ENCODE measurements at regions not wholly inside any gene's neighbourhood (a gene's known extent, or its start where the extent isn't known, plus 50 kb on each side); places are given as distances from the start of the nearest gene placed in this dataset.
"Not testable (repeated sequence)": the region's sequence is repeated elsewhere in the genome, so short reads cannot be mapped to it uniquely, and the experiment has no call there.

DNA sequence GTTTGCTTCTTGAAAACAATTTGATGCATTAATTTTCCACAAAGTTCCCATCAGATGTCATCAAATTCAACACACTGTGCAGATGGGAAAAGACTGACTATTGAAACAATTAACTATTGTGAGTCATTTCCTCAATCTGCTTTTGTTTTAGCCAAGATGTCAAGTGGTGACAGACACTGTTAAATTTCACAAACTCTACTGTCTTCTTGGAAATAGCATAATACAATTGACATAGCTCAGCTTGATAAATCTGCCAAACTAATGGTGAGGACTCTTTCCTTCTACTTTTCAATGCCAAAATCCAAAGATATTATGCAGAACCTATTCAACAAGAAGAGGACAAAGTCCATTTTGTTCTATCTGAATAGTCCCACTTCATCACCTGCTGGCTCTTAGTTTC lies 242.3 kb downstream of the CAAP1 start:
- intact Hi-C loops (cut with micrococcal nuclease) = no loop called here
- Mint-ChIP-seq H3K27me3 (ENCODE audit: low read depth) (no peaks in the 10 kb centered on the region), H3K4me1 (ENCODE audit: low read depth) (no peaks in the 10 kb centered on the region), H3K9me3 (no peaks in the 10 kb centered on the region), H3K36me3 (ENCODE audit: low read depth) (no peaks in the 10 kb centered on the region), H3K27ac (no peak overlapping the region), H3K4me3 (ENCODE audit: low read depth) (no peak overlapping the region)
- DNase-seq (ENCODE audit: low spot score) = no peak

DNA sequence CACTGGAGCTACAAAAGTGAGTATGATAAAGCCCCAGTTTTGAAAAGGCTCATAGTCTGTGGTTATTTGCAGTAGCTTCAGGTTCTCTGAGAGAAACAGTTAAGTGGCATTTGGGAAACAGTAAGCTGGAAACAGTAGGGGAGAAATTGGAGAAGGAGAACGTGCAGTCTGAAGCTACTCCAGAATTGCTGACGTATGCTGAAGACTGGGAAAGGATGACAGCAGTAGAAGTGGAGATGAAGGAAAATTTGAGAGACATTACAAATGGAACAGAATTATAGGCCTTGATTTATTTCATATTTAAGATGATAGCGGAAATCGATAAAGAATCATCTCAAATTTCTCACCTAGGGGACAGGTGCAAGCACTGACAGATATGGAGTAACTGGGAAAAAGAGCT lies 248.8 kb downstream of the CAAP1 start:
- Mint-ChIP-seq H3K27me3 (ENCODE audit: low read depth) (no peaks in the 10 kb centered on the region), H3K4me1 (ENCODE audit: low read depth) (no peaks in the 10 kb centered on the region), H3K4me3 (ENCODE audit: low read depth) (no peak overlapping the region), H3K9me3 (no peaks in the 10 kb centered on the region), H3K36me3 (ENCODE audit: low read depth) (no peaks in the 10 kb centered on the region), H3K27ac (no peak overlapping the region)
- intact Hi-C loops (cut with micrococcal nuclease) = no loop called here
- no peak for DNase-seq (ENCODE audit: low spot score)

DNA sequence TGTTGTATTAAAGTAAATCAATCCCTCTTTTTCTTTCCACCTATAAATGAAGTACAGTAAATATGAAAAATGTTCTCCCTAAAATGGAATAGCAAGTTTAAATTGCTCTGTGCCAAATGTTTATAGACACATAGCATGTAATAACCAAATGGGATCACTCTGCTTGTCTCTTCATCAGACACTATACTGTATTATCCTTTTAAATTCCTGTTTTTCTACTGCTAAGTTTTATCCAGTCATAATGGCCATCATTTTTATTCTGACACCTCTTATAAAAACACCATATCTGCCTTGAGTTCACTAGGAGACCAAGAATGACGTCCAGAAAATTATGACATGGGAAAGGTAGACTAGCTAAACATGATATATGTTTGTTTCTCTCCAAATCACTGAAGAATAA lies 252.8 kb downstream of the CAAP1 start:
- Mint-ChIP-seq H3K36me3 (ENCODE audit: low read depth) (no peaks in the 10 kb centered on the region), H3K4me1 (ENCODE audit: low read depth) (no peaks in the 10 kb centered on the region)

DNA sequence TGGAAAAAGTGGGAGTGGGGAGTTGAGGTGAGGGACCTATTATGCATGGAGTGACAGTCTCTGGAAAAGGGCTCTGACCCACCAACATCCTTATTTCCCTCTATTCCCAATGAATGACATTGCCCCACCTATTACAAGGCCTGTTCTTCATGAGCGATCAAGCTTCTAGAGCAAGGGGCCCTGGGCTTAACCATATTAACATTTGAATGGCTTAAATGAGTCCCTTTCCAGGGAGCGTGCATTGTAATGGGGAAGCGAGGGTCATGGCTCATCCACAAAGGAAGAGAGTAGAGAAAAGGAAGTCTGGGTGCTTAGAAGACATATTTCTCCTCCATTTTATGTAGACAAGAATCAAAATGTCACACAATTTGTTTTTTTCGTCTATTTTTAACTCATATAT lies 255.5 kb downstream of the CAAP1 start:
- H3K36me3 Mint-ChIP-seq (ENCODE audit: low read depth) = no peaks in the 10 kb centered on the region
- no peaks in the 10 kb centered on the region for H3K27me3 Mint-ChIP-seq (ENCODE audit: low read depth)
- no peaks in the 10 kb centered on the region for H3K4me1 Mint-ChIP-seq (ENCODE audit: low read depth)
- no peaks in the 10 kb centered on the region for H3K9me3 Mint-ChIP-seq
- H3K4me3 Mint-ChIP-seq (ENCODE audit: low read depth) = no peak overlapping the region
- intact Hi-C loops (cut with micrococcal nuclease) = no loop called here
- H3K27ac Mint-ChIP-seq = no peak overlapping the region
- no peak for DNase-seq (ENCODE audit: low spot score)

More for the DNA sequence above, 252.8 kb downstream of the CAAP1 start:
- H3K27me3 Mint-ChIP-seq (ENCODE audit: low read depth) = no peaks in the 10 kb centered on the region
- no peak for DNase-seq (ENCODE audit: low spot score)
- no peak overlapping the region for H3K27ac Mint-ChIP-seq
- H3K9me3 Mint-ChIP-seq = no peaks in the 10 kb centered on the region
- H3K4me3 Mint-ChIP-seq (ENCODE audit: low read depth) = no peak overlapping the region
- intact Hi-C loops (cut with micrococcal nuclease) = no loop called here

DNA sequence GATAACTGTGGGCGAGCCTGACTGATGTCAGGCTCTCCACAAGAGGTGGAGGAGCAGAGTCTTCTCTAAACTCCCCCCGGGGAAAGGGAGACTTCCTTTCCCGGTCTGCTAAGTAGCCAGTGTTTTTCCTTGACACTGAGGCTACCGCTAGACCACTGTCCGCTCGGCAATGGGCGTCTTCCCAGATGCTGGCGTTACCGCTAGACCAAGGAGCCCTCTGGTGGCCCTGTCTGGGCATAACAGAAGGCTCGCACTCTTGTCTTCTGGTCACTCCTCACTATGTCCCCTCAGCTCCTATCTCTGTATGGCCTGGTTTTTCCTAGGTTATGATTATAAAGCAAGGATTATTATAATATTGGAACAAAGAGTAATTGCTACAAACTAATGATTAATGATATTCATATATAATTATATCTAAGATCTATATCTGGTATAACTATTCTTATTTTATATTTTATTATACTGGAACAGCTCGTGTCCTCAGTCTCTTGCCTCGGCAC lies 278.7 kb downstream of the CAAP1 start:
- intact Hi-C loops (cut with micrococcal nuclease); DNase-seq (ENCODE audit: low spot score): not testable (repeated sequence)

DNA sequence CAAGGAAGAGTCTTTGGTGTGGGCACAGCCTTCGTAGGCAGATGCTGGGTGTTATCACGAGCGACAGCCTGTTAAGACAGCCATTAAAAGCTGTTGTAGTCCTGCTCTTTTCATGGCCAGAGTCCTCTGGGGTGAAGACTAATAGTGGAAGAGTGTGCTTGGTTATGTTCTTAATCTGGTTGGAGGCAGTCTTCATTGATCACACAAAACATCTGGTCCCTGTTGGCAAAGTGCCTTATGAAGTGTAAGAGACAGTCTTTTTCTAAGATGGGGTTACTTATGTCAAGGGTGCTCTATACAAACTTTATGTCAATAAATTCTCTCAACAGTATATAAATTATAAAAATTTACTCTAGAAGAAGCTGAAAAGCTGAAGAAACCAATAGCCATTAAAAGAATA lies 280.4 kb downstream of the CAAP1 start:
- H3K36me3 Mint-ChIP-seq (ENCODE audit: low read depth) = no peaks in the 10 kb centered on the region
- H3K27ac Mint-ChIP-seq = no peak overlapping the region
- no peaks in the 10 kb centered on the region for H3K4me1 Mint-ChIP-seq (ENCODE audit: low read depth)
- H3K27me3 Mint-ChIP-seq (ENCODE audit: low read depth) = no peaks in the 10 kb centered on the region
- no peaks in the 10 kb centered on the region for H3K9me3 Mint-ChIP-seq
- no peak overlapping the region for H3K4me3 Mint-ChIP-seq (ENCODE audit: low read depth)
- intact Hi-C loops (cut with micrococcal nuclease) = no loop called here
- no peak for DNase-seq (ENCODE audit: low spot score)

More for the DNA sequence above, 278.7 kb downstream of the CAAP1 start:
- H3K4me3 Mint-ChIP-seq (ENCODE audit: low read depth); H3K36me3 Mint-ChIP-seq (ENCODE audit: low read depth); H3K27ac Mint-ChIP-seq; H3K4me1 Mint-ChIP-seq (ENCODE audit: low read depth); H3K9me3 Mint-ChIP-seq; H3K27me3 Mint-ChIP-seq (ENCODE audit: low read depth): not testable (repeated sequence)

DNA sequence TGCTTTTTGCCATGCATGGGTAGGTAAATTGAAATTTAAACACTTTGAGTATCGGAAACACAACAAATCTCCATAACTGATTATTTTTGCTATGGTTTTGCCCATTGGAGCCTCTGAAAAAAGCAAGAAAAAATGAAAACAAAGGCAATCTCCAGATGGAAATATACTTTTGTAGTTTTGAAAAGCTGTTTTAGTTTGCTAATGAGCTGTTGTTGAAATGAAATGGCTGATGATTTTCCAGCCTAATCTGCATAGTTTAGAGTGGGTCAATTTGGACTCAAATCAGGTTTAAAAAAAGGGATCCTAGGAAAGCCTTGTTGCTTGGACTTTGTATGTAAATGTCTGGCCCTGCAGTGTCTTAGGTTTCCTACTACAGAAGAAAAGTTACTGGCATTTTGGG lies 285.8 kb downstream of the CAAP1 start:
- Mint-ChIP-seq H3K36me3 (ENCODE audit: low read depth) (no peaks in the 10 kb centered on the region), H3K4me1 (ENCODE audit: low read depth) (no peaks in the 10 kb centered on the region), H3K4me3 (ENCODE audit: low read depth) (no peak overlapping the region), H3K9me3 (no peaks in the 10 kb centered on the region), H3K27ac (no peak overlapping the region), H3K27me3 (ENCODE audit: low read depth) (no peaks in the 10 kb centered on the region)
- no peak for DNase-seq (ENCODE audit: low spot score)
- intact Hi-C loops (cut with micrococcal nuclease) = no loop called here

DNA sequence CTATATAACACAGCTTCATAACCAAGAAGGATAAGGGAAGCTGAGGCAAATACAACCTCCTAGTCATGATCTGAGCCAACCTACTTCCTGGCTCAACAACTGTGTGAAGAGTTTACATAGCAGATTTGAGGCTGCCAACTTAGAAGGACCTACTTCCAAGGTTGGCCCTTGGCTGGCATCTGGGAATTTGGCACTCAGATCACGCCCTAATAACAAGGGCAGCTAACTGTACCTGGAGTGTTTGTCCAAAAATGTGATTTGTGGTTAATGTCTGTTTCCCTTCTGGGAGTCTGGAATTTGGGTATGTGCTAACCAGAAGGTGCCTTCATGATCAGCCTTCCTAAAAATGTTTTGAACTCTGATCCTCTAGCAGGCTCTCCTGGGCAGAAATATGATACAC lies 287.2 kb downstream of the CAAP1 start:
- Mint-ChIP-seq H3K4me3 (ENCODE audit: low read depth) (no peak overlapping the region), H3K27ac (no peak overlapping the region)

DNA sequence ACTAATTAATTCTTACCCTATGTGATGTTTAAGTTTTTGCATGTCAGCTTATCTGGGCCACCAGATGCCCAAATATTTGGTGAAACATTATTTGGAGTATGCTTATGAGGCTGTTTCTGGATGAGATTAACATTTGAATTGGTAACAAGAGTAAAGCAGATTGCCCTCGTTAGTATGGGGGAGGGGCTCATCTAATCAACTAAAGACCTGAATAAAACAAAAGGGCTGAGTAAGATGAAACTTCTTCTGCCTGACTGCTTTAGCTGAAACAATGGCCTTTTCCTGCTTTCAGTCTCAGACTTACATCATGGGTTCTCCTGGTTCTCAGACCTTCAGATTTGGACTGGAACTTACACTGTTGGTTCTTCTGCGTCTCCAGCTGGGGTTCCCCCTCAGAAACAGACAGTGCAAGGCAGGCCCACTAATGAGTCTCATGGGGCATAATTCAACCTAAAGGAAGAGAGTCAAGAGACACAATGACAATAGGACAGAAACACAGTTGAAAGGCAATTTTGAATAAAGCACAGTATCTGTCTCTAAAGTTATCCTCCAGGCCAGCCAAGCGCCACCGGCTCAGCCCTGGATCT lies 288.4 kb downstream of the CAAP1 start:
- no peak overlapping the region for H3K4me3 Mint-ChIP-seq (ENCODE audit: low read depth)
- no peak for DNase-seq (ENCODE audit: low spot score)
- no peak overlapping the region for H3K27ac Mint-ChIP-seq
- peaks cover 12% of the 10 kb centered on the region for H3K9me3 Mint-ChIP-seq
- intact Hi-C loops (cut with micrococcal nuclease) = no loop called here
- no peaks in the 10 kb centered on the region for H3K36me3 Mint-ChIP-seq (ENCODE audit: low read depth)
- H3K27me3 Mint-ChIP-seq (ENCODE audit: low read depth) = no peaks in the 10 kb centered on the region
- no peaks in the 10 kb centered on the region for H3K4me1 Mint-ChIP-seq (ENCODE audit: low read depth)

More for the DNA sequence above, 287.2 kb downstream of the CAAP1 start:
- no peaks in the 10 kb centered on the region for H3K36me3 Mint-ChIP-seq (ENCODE audit: low read depth)
- DNase-seq (ENCODE audit: low spot score) = no peak
- no peaks in the 10 kb centered on the region for H3K4me1 Mint-ChIP-seq (ENCODE audit: low read depth)
- peaks cover 8% of the 10 kb centered on the region for H3K9me3 Mint-ChIP-seq
- no peaks in the 10 kb centered on the region for H3K27me3 Mint-ChIP-seq (ENCODE audit: low read depth)
- intact Hi-C loops (cut with micrococcal nuclease) = no loop called here

DNA sequence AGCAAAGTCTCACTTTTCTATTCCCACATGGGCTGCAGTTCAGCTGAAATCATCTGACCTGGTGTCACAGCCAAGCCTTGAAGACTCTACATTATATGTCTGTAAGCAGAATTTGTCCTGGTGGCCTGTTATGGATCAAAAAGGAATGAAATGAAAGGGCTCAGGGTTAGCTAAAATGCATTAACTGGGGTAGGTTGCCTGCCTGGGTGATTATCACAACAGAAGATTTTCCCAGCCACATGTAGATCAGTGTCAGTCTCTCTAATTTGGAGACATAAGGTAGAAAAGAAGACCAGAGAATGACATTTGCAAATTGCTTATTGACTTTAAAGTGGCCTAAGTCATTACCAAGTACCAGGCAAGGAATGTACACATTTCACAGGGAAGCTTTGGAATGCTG lies 289.0 kb downstream of the CAAP1 start:
- no peaks in the 10 kb centered on the region for H3K27me3 Mint-ChIP-seq (ENCODE audit: low read depth)
- H3K27ac Mint-ChIP-seq = no peak overlapping the region
- no peaks in the 10 kb centered on the region for H3K4me1 Mint-ChIP-seq (ENCODE audit: low read depth)
- DNase-seq (ENCODE audit: low spot score) = no peak
- H3K9me3 Mint-ChIP-seq = peaks cover 12% of the 10 kb centered on the region
- intact Hi-C loops (cut with micrococcal nuclease) = no loop called here
- no peak overlapping the region for H3K4me3 Mint-ChIP-seq (ENCODE audit: low read depth)
- H3K36me3 Mint-ChIP-seq (ENCODE audit: low read depth) = no peaks in the 10 kb centered on the region

DNA sequence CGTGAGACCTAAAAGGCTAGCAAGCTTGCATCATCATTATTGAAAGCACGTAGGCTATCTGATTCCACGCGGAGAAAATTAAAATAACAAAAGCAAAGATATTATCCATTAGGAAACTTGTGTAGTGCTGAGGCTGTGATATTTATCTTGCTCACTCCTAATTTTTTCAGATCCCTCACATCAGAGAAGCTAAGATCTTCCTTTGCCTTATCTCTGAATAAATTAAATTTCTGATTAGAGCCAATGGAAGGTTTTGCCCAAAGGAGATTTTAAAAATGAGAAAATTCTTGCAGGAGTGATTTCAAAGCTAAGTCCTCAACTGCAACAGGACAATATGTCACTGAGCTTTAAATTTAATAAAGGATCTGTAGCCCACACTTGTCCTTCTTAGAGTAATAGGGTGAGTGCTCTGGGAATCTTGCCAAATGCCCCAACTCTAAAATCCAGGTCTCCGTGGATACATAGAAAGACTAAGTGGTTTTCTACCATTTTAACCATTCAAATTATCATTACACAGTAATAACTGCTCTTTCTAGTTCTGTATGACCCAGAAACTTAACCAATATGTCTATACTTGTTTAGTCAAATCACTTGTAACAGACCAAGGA lies 295.0 kb downstream of the CAAP1 start:
- intact Hi-C loops (cut with micrococcal nuclease) = no loop called here
- no peak overlapping the region for H3K27ac Mint-ChIP-seq
- peaks cover 33% of the 10 kb centered on the region for H3K9me3 Mint-ChIP-seq
- no peak overlapping the region for H3K4me3 Mint-ChIP-seq (ENCODE audit: low read depth)
- H3K4me1 Mint-ChIP-seq (ENCODE audit: low read depth) = no peaks in the 10 kb centered on the region
- no peaks in the 10 kb centered on the region for H3K27me3 Mint-ChIP-seq (ENCODE audit: low read depth)
- no peaks in the 10 kb centered on the region for H3K36me3 Mint-ChIP-seq (ENCODE audit: low read depth)
- DNase-seq (ENCODE audit: low spot score) = no peak

DNA sequence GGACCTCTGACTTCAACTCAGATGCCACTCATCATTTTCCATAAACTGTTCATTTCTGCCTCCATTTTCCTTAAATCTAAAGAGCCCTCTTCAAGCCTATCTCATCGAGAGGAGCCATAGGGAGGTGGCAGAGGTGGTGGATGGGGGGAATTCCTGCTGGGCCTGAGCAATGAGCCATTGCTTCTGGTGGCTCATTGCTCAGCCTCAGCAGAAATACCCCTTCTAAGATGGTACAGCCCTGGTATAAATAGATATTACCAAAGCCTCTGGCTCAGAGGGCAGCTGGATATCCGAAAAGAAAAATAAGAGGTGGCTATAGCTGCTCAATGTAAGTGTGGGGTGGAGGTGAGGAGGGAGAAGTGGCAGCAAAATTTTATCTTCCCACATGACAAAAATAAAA lies 313.5 kb downstream of the CAAP1 start:
- Mint-ChIP-seq H3K9me3 (no peaks in the 10 kb centered on the region), H3K27ac (no peak overlapping the region), H3K27me3 (ENCODE audit: low read depth) (no peaks in the 10 kb centered on the region), H3K36me3 (ENCODE audit: low read depth) (no peaks in the 10 kb centered on the region), H3K4me1 (ENCODE audit: low read depth) (no peaks in the 10 kb centered on the region), H3K4me3 (ENCODE audit: low read depth) (no peak overlapping the region)
- intact Hi-C loops (cut with micrococcal nuclease) = no loop called here
- no peak for DNase-seq (ENCODE audit: low spot score)

DNA sequence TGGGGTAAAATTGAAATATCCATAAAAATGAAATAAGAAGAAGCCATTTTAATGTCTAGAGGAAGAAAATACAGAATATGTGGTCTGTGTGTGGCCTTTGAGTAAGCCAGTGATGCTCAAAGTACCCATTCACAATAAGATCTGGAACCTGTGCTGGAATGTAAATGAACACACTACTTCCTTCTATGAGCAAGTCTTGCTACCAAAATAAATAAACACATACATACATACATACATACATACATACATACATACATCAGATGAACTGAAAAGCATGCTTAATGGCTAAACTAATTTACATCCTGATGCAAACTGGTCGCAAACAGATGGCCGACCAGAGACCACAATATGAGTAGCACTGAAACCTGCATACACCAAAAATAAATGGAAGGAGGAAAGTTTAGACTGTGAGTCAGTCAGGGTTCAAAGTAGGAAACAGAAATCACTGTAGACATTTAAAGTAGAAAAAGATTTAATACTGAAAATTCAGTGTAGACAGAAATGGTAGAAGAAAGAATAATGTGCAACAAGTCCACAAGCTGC lies 317.6 kb downstream of the CAAP1 start:
- Mint-ChIP-seq H3K27ac (no peak overlapping the region), H3K27me3 (ENCODE audit: low read depth) (no peaks in the 10 kb centered on the region), H3K4me3 (ENCODE audit: low read depth) (no peak overlapping the region), H3K4me1 (ENCODE audit: low read depth) (no peaks in the 10 kb centered on the region), H3K9me3 (no peaks in the 10 kb centered on the region), H3K36me3 (ENCODE audit: low read depth) (no peaks in the 10 kb centered on the region)
- no peak for DNase-seq (ENCODE audit: low spot score)
- intact Hi-C loops (cut with micrococcal nuclease) = no loop called here

Measured in activated T-helper 2 cell treated with anti-CD3 and anti-CD28 coated beads, Interferon-gamma antibody, Interleukin-2, Interleukin-4, amounts not matched to agents 10 μg/mL and 5 μg/mL and 100 μg/mL, durations not matched to agents 14 hours and 24 hours and 36 hours (primary cell).